ENCODE measurements at regions not wholly inside any gene's neighbourhood (a gene's known extent, or its start where the extent isn't known, plus 50 kb on each side); places are given as distances from the start of the nearest gene placed in this dataset.

GRCh38 chr20:60857708-60858107, 394.4 kb upstream of the CDH4 start:
- no peak for ATAC-seq
- Histone ChIP-seq H3K9ac (ENCODE audit: low read length) (no peak overlapping the region), H3K4me1 (ENCODE audit: insufficient read depth, low read length) (no peaks in the 10 kb centered on the region), H3K9me3 (ENCODE audit: low read length) (peaks cover 8% of the 10 kb centered on the region; the same call in 1 of the 2 replicates), H3F3A (ENCODE audit: low read length, unreplicated experiment) (no peaks in the 10 kb centered on the region), H3K9me2 (replicated peaks; ENCODE audit: low read length) (no peaks in the 10 kb centered on the region), H2AFZ (ENCODE audit: low read length) (no peak overlapping the region), H3K27ac (ENCODE audit: low read length) (no peak overlapping the region), H3K79me2 (ENCODE audit: low read length) (no peaks in the 10 kb centered on the region), H3K36me3 (ENCODE audit: low read depth, low read length) (no peaks in the 10 kb centered on the region), H3K4me3 (ENCODE audit: low read length) (no peak overlapping the region), H3K27me3 (ENCODE audit: low read length) (no peaks in the 10 kb centered on the region), H3K4me2 (ENCODE audit: low read length) (no peak overlapping the region), H4K20me1 (ENCODE audit: low read length) (no peaks in the 10 kb centered on the region)
- DNase-seq, result no peak
- intact Hi-C loops (cut with micrococcal nuclease), result no loop called here
- BruUV-seq (replicated peaks), result no TSS peak
- ChIA-PET CTCF (no interaction called here), POLR2A (ENCODE audit: unreplicated experiment) (no interaction called here)
- TF ChIP-seq EZH2 (IDR thresholded peaks at IDR 0.05; ENCODE audit: low read length, unreplicated experiment) (no peak), EZH2phosphoT487 (IDR thresholded peaks at IDR 0.05; ENCODE audit: borderline replicate concordance, low read length) (no peak), CTCF (conservative IDR thresholded peaks at IDR 0.05; ENCODE audit: low read depth, low read length) (no peak)

- DNase-seq (no peak), ATAC-seq (no peak)
- Histone ChIP-seq H3K27me3 (ENCODE audit: low read length) (peaks cover under 1% of the 10 kb centered on the region; the same call in 1 of the 2 replicates), H3K4me3 (ENCODE audit: low read length) (no peak overlapping the region), H3K27ac (ENCODE audit: low read length) (no peak overlapping the region), H3K9ac (ENCODE audit: low read length) (no peak overlapping the region), H3K4me2 (ENCODE audit: low read length) (no peak overlapping the region), H3F3A (ENCODE audit: low read length, unreplicated experiment) (no peaks in the 10 kb centered on the region), H3K9me3 (ENCODE audit: low read length) (peaks cover 4% of the 10 kb centered on the region; the same call in 1 of the 2 replicates), H2AFZ (ENCODE audit: low read length) (no peak overlapping the region), H3K36me3 (ENCODE audit: low read depth, low read length) (no peaks in the 10 kb centered on the region), H4K20me1 (ENCODE audit: low read length) (no peaks in the 10 kb centered on the region), H3K79me2 (ENCODE audit: low read length) (no peaks in the 10 kb centered on the region), H3K9me2 (replicated peaks; ENCODE audit: low read length) (no peaks in the 10 kb centered on the region), H3K4me1 (ENCODE audit: insufficient read depth, low read length) (no peaks in the 10 kb centered on the region)
- ChIA-PET CTCF (no interaction called here), POLR2A (ENCODE audit: unreplicated experiment) (no interaction called here)
- no TSS peak for BruUV-seq (replicated peaks)
- TF ChIP-seq EZH2phosphoT487 (IDR thresholded peaks at IDR 0.05; ENCODE audit: borderline replicate concordance, low read length) (no peak), CTCF (conservative IDR thresholded peaks at IDR 0.05; ENCODE audit: low read depth, low read length) (no peak), EZH2 (IDR thresholded peaks at IDR 0.05; ENCODE audit: low read length, unreplicated experiment) (no peak)
- intact Hi-C loops (cut with micrococcal nuclease), result no loop called here
These were observed 389.5 kb upstream of the CDH4 start for GRCh38 chr20:60862601-60863000.

- Histone ChIP-seq H3K79me2 (ENCODE audit: low read length) (no peaks in the 10 kb centered on the region), H4K20me1 (ENCODE audit: low read length) (no peaks in the 10 kb centered on the region), H3F3A (ENCODE audit: low read length, unreplicated experiment) (no peaks in the 10 kb centered on the region), H3K4me3 (ENCODE audit: low read length) (no peak overlapping the region), H3K4me1 (ENCODE audit: insufficient read depth, low read length) (no peaks in the 10 kb centered on the region), H3K9me2 (replicated peaks; ENCODE audit: low read length) (no peaks in the 10 kb centered on the region), H3K4me2 (ENCODE audit: low read length) (no peak overlapping the region), H3K9me3 (ENCODE audit: low read length) (no peaks in the 10 kb centered on the region), H3K27ac (ENCODE audit: low read length) (no peak overlapping the region), H3K9ac (ENCODE audit: low read length) (no peak overlapping the region), H3K36me3 (ENCODE audit: low read depth, low read length) (no peaks in the 10 kb centered on the region), H2AFZ (ENCODE audit: low read length) (no peak overlapping the region), H3K27me3 (ENCODE audit: low read length) (peaks cover 5% of the 10 kb centered on the region; the same call in 1 of the 2 replicates)
- TF ChIP-seq EZH2 (IDR thresholded peaks at IDR 0.05; ENCODE audit: low read length, unreplicated experiment) (no peak), CTCF (conservative IDR thresholded peaks at IDR 0.05; ENCODE audit: low read depth, low read length) (no peak), EZH2phosphoT487 (IDR thresholded peaks at IDR 0.05; ENCODE audit: borderline replicate concordance, low read length) (no peak)
- DNase-seq (no peak), ATAC-seq (no peak)
- ChIA-PET POLR2A (ENCODE audit: unreplicated experiment) (no interaction called here), CTCF (no interaction called here)
- no TSS peak for BruUV-seq (replicated peaks)
- intact Hi-C loops (cut with micrococcal nuclease), result no loop called here
These were observed 388.5 kb upstream of the CDH4 start for GRCh38 chr20:60863548-60863947.
